ENCODE measurements at regions not wholly inside any gene's neighbourhood (a gene's known extent, or its start where the extent isn't known, plus 50 kb on each side); places are given as distances from the start of the nearest gene placed in this dataset.
"Not testable (repeated sequence)": the region's sequence is repeated elsewhere in the genome, so short reads cannot be mapped to it uniquely, and the experiment has no call there.

DNA sequence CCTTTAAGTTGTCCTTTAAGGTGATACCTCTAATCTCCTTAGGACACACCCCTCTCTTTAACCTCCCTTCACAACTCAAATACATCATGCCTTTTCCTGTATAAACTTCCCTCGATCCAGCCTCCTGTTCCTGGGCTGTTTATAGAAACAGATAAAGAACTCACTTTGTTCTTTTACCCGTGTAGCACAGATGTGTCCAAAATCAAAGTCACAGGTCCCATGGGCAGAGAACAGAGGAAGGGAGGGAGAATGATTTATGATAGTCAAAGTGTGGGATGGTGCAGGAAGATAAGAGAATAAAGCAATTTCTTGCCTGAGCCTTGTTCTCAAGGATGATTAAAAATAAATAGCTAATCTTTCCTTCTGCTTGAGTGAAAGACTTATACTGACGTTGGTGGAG, 50.3 kb upstream of the CABCOCO1 start:
- DNase-seq: no peak

- DNase-seq: peak; percentile 45
These were observed 50.7 kb upstream of the CABCOCO1 start for GRCh38 chr10:61612009-61612408.

DNA sequence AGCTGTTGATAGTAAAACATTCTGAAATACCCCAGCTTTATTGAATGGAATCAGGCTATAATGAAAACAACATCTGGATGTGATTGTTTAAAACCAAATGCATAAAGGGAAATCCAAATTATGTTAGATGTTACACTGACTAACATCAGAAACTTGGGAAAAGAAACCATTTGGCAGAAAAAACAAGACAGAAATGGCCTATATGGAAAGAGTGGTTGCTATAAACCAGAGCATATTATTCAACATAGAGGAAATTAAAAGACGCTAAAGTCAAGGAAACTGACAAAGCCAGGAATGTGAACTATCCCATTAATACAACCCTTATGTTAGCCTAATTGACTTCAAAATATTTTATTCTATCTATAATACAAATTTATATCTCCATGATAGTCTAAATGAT, 53.0 kb upstream of the CABCOCO1 start:
- no peak for DNase-seq

DNA sequence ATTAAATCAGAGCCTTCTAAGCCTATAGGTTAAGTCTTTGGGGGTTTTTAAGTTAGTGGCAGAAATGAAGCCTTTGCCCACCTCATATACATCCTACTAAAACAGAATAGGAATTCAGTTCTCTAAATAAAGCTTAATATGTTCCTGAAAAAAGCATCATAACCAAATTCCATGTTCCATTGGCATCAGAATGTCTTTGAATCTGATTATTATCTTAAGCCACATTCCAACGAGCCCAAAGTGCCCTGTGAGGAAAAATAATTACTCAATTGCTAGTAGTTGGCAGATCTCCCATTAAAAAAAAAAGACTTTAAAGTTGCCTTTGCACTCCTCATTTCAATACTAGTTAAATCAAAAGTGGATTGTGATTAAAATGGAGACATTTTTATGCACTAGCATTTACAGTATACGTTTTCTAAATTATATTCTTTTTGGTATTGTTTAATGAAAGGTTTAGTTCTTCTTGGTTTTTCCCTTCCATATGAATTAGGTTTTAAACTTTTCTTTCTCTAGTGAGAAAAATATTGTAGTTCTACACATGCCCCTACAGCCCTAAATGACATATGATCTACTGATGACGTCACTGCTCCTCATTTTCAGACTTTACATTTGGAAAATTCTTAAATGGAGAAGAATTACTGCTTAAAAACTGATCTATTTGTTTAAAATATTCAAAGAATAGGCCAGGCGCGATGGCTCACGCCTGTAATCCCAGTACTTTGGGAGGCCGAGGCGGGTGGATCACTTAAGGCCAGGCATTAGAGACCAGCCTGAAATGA, 54.3 kb upstream of the CABCOCO1 start:
- peak; percentile 1 for DNase-seq

DNA sequence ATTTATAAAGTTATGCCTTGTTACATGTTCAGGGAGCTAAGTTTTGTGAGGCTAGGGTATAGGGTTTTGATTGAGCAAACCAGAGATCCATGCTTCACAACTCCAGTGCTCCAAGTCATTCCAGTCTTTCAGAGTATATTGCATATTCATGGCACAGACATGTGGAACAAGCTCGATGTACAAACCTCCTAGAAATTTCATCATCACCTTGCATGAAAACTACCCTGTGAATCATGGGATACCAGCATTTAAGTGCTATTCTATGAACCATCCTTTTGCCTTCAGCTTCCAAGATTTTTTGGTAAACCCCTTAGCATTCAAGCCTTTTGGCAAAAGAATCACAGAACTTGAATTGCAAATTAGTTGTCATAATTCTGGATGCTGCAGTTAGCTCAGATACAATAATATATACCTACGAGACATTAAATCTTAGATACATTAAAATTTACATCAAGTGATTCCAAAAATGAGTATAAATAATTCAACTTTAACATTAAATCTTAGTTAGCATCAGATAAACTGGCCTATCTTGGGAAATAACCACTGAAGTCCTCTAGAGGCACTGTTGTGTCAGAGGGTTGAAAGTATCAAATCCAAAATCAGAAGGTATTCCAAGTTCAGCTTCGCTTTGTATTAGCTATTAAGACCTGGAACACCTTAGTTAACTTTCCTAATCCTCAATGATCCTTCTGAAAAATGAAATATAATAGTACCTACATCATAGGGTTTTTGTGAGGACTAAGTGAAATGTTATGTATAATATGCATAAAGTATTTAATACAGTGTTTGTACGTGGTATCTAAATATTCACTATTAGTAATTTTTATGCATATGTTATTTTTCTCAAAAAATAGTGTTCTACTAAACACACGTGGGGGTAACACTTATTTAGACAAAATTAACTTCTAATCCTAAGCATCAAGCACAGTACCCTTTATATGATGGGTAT, 55.5 kb upstream of the CABCOCO1 start:
- no peak for DNase-seq

GRCh38 chr10:61605221-61605620, 57.5 kb upstream of the CABCOCO1 start:
- DNase-seq: no peak

DNA sequence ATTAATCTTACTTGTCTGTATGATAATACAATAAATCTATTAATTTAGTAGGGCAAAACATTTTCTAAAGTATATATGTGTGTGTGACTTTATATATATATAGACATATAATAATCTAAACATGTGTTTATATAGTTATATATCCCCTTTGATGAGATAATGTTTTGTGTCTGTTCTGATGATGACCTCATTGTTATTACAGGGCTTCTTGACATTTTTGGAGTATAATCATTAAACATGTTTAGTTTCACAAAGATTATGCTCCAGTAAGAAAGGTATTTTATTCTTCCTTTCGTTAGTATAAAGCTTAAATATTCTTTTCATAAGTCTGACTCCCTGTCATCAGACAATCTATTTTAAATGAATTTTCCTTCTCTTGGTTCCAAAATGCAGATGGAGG, 62.3 kb upstream of the CABCOCO1 start:
- DNase-seq: no peak

- DNase-seq: no peak
These were observed 68.3 kb upstream of the CABCOCO1 start for GRCh38 chr10:61594430-61594829.

DNA sequence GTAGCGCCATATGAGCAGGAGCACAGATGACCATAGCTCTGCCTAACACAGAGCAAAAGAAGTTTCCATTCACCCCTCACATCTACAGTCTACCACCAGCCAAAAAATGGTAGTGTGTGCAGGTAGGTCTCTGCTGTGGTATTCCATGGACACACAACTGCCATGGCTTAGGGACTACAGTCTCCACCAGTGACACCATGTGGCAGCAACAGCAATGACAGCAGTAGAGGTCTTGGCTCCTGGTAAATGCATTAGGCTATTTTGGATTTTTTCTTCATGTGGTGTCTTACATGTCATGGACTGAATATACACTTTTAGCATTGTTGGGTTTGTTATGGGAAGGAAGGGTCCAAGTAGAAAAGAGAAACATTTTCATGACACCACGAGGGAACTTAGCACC, 70.1 kb upstream of the CABCOCO1 start:
- DNase-seq: no peak

- DNase-seq: no peak
These were observed 73.0 kb upstream of the CABCOCO1 start for GRCh38 chr10:61589547-61590243.

GRCh38 chr10:61588770-61589211, 73.9 kb upstream of the CABCOCO1 start:
- no peak for DNase-seq

DNA sequence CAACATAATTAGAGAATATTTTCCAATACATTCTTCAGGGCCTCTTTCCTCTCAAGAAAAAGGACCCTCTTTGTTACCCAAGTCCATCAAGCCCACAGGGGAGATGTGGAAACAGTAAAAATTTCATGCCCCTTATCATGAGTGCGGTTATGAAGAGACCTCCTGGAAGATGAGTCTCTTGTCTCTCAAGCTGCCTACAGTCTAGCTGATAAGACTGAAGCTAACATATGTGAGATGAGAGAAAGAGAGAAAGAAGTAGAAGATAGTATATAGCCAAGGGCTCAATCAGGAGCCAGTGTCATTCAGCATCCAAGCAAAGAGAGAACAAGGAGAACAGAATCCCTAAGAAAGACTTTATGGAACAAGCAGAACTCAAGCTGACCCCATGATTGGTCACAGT, 75.9 kb upstream of the CABCOCO1 start:
- DNase-seq: no peak

- DNase-seq: no peak
These were observed 82.1 kb upstream of the CABCOCO1 start for GRCh38 chr10:61580608-61581007.

GRCh38 chr10:61570204-61570603, 92.5 kb upstream of the CABCOCO1 start:
- DNase-seq: not testable (repeated sequence)

DNA sequence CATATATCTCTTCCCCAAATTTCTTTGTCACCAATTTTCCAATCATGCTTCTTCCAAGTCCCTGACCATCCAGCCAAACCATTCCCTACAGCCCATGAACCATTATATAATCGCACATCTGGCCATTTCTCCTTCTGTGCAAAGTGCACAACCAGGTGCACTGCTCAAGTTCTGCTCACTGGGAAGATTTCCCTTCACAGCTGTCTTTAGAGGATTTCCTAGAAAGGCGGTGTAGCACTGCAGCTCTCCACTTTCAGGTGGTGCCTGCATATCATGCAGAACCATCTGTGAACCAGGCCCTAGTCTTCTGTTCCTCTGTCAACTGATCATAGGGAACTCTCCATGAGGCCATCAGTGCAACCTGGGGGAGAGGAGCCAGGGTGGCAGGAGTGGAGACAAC, 95.0 kb upstream of the CABCOCO1 start:
- no peak for DNase-seq

DNA sequence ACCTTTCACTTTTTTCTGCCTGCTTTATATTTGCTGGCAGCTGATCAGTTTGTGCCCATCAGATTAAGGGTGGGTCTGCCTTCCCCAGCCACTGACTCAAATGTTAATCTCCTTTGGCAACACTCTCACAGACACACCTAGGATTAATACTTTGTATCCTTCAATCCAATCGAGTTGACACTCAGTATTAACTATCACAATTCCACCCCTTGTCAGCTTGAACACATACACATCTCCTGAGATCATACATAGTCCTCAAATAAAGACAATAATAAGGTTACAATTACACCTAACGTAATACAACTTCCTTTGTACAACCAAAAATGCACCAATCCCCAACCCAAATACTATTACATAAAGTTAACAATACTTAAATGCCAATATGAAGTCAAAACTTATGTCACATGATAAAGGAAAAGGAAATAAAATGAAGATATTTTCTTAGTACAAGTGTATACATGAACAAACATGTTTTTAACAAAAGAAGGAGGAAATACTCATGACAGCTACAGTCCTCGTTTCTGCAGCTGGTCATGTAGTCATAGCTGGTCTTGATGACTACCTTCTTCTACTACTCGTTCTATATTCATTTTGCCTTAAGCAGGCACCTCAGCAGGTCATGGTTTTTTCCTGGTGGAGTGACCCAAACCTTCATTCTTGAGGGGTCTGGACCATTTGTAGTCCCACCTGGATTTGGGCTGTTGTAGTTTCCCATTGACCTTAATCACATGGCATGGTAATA, 96.7 kb upstream of the CABCOCO1 start:
- DNase-seq: no peak

GRCh38 chr10:61564444-61564843, 98.3 kb upstream of the CABCOCO1 start:
- DNase-seq: no peak

DNA sequence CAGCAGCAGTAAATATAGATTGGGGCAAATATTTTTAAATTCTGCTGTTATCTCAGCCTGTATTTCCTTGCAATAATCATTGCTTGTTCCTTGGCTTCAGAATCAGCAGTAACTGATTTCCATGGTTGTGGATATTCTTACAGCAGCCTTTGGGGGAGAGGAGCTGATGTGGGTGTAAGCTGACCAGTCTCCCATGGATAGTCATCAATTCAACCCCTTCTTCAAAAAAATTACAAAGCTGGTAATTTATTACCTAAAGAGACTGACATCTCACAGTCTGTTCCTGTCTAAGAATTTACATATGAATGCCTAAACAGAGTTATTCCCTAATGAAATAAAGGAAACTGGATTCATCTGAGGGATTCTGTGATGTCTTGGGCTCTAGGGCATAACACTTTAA, 103.1 kb upstream of the CABCOCO1 start:
- DNase-seq: no peak

GRCh38 chr10:61558188-61558587, 104.5 kb upstream of the CABCOCO1 start:
- no peak for DNase-seq

GRCh38 chr10:61554925-61555324, 101.7 kb upstream of the TMEM26 start:
- no peak for DNase-seq

- no peak for DNase-seq
These were observed 96.7 kb upstream of the TMEM26 start for GRCh38 chr10:61549861-61550260.

GRCh38 chr10:61548364-61548763, 95.2 kb upstream of the TMEM26 start:
- no peak for DNase-seq

GRCh38 chr10:61547297-61547696, 94.1 kb upstream of the TMEM26 start:
- DNase-seq: no peak

All from NCI-H446 treated with DMSO at 0.1 percent for 48 hours (cell line).